Right atrium auricular region (tissue), 2 donors: ENCODE measurements at regions not wholly inside any gene's neighbourhood (a gene's known extent, or its start where the extent isn't known, plus 50 kb on each side); places are given as distances from the start of the nearest gene placed in this dataset.
A peak's percentile ranks its signal among the peaks of the same experiment; 100 is the strongest.

Source experiments
- DNase-seq: peaks from one replicate; pipeline ENCODE4 v3.0.0-alpha.2; 2019; ENCODE audit warnings: low spot score
- H3K27ac ChIP-seq, 2 donors: fragments of 200-600 bp; sonication (generic); 1 replicate in 1 of 2; 2 replicates in 1 of 2; pipeline ENCODE4 v1.5.1; 2016 to 2019
- H3K27me3 ChIP-seq, 2 donors: fragments of 200-600 bp; sonication (generic); one replicate each; pipeline versions ENCODE4 v1.5.1 to v1.6.0; 2017 to 2019
- H3K36me3 ChIP-seq: fragments of 200-600 bp; sonication (generic); one replicate; pipeline ENCODE4 v1.5.1; 2016
- H3K4me1 ChIP-seq, 2 donors: fragments of 200-600 bp; sonication (generic); one replicate each; pipeline versions ENCODE4 v1.5.1 to v1.6.0; 2017 to 2019
- H3K4me3 ChIP-seq, 2 donors: fragments of 200-600 bp; sonication (generic); 1 replicate in 1 of 2; 2 replicates in 1 of 2; pipeline ENCODE4 v1.5.1; 2017 to 2019; ENCODE audit warnings: mild to moderate bottlenecking in 1 of 2, moderate library complexity in 1 of 2
- H3K9me3 ChIP-seq, 2 donors: fragments of 200-600 bp; sonication (generic); one replicate each; pipeline ENCODE4 v1.5.1; 2019
- TF ChIP-seq, protein P1 (sequence below), 2 donors: fragments of 200-600 bp; sonication (generic); IDR thresholded peaks; one replicate each; pipeline ENCODE4 v1.5.1; 2019; ENCODE audit warnings: antibody characterized with exemption in 2 of 2

DNA sequence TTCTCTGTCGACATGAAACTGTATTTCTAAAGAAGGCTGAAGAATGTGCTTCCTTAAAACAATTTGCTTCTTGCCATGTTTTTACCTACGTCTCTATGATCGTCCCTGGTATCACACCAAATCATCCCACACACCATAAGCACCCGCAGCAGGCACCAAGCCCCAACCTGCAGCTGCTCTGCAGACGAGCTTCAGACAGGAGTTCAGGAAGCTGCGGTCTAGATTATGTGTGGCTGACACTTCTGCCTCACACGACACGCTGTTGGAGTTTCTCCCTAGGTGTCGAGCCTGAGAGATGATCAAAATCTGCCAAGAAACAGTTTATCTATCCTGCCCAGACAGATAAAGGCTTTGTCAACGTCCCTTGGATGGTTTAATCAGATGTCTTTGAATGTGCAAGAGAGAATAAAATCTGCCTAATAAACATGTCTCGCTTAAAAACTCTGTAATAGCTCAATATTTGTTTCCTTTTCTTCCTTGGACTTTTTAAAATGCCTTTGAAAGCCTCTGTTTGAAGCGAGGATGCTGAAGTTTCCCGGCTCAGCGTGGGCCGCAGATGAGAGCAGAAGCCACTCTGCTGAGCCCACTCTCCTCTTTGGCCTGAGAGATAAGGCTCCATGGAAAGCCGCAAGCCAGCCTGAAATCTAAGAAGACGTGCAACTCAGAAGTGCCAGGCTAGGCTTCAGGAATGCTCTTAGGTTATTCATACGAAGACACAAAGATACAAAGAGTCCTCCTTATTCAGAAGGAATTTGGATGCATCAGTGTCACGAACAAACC lies 158.3 kb upstream of the PFKP start:
- TF ChIP-seq, protein P1, sequence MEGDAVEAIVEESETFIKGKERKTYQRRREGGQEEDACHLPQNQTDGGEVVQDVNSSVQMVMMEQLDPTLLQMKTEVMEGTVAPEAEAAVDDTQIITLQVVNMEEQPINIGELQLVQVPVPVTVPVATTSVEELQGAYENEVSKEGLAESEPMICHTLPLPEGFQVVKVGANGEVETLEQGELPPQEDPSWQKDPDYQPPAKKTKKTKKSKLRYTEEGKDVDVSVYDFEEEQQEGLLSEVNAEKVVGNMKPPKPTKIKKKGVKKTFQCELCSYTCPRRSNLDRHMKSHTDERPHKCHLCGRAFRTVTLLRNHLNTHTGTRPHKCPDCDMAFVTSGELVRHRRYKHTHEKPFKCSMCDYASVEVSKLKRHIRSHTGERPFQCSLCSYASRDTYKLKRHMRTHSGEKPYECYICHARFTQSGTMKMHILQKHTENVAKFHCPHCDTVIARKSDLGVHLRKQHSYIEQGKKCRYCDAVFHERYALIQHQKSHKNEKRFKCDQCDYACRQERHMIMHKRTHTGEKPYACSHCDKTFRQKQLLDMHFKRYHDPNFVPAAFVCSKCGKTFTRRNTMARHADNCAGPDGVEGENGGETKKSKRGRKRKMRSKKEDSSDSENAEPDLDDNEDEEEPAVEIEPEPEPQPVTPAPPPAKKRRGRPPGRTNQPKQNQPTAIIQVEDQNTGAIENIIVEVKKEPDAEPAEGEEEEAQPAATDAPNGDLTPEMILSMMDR (IDR thresholded peaks at IDR 0.05) = no peak

GRCh38 chr10:2906974-2907373 lies 160.4 kb upstream of the PFKP start:
- no peak overlapping the region for H3K4me3 ChIP-seq
- no peaks in the 10 kb centered on the region for H3K36me3 ChIP-seq
- no peaks in the 10 kb centered on the region for H3K4me1 ChIP-seq
- H3K9me3 ChIP-seq = no peaks in the 10 kb centered on the region
- no peak overlapping the region for H3K27ac ChIP-seq
- TF ChIP-seq, protein P1 (IDR thresholded peaks at IDR 0.05) = no peak
- no peaks in the 10 kb centered on the region for H3K27me3 ChIP-seq
- no peak for DNase-seq

More for the DNA sequence above, 158.3 kb upstream of the PFKP start:
- no peak for DNase-seq
- Histone ChIP-seq H3K27me3 (no peaks in the 10 kb centered on the region), H3K36me3 (no peaks in the 10 kb centered on the region), H3K9me3 (no peaks in the 10 kb centered on the region), H3K4me3 (no peak overlapping the region), H3K27ac (no peak overlapping the region), H3K4me1 (no peaks in the 10 kb centered on the region)

DNA sequence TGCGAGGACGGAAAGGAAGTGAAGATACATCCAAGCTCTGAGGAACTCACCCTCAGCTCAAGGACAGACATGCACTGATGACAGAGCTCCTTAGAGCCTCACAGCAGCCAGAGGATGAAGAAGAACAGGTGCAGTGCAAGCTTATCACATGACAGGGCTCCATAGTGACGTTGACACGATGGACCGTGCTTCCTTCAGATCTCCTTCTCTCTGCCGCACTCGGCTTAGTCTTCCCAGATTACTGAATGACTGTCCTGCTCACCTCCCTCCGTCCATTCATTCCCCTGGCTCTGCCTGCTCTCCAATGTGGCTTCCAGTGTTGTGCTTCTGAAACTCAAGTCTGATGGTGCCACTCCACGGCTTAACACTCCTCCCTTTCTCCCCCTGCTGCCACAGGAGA lies 161.5 kb upstream of the PFKP start:
- no peak for DNase-seq
- H3K27ac ChIP-seq = no peak overlapping the region
- no peak overlapping the region for H3K4me3 ChIP-seq
- H3K27me3 ChIP-seq = no peaks in the 10 kb centered on the region
- H3K36me3 ChIP-seq = no peaks in the 10 kb centered on the region
- H3K9me3 ChIP-seq = no peaks in the 10 kb centered on the region
- TF ChIP-seq, protein P1 (IDR thresholded peaks at IDR 0.05) = no peak
- H3K4me1 ChIP-seq = no peaks in the 10 kb centered on the region

DNA sequence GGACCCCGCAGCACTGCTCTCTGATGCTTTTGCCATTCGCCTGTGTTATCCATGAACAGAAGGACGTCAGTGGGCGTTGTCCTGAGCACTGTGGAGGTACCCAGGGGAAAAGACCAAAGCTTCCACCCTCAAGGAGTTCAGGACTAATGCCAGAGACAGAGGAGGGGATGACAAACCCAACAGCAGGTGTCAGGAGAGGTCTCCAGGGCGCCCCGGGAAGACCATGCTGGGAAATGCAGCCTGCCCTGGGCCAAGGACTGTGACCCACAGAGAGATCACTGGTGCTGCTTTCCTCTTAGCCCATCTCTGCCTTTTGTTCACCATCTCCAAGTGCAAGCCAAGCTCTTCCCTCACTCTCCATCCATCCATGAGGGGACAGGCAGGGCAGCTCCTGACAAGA lies 166.8 kb upstream of the PFKP start:
- H3K4me3 ChIP-seq = no peak overlapping the region
- no peaks in the 10 kb centered on the region for H3K27me3 ChIP-seq
- no peaks in the 10 kb centered on the region for H3K9me3 ChIP-seq
- TF ChIP-seq, protein P1 (IDR thresholded peaks at IDR 0.05) = no peak
- H3K36me3 ChIP-seq = no peaks in the 10 kb centered on the region
- H3K4me1 ChIP-seq = no peaks in the 10 kb centered on the region
- no peak overlapping the region for H3K27ac ChIP-seq
- peak; percentile 16 for DNase-seq

DNA sequence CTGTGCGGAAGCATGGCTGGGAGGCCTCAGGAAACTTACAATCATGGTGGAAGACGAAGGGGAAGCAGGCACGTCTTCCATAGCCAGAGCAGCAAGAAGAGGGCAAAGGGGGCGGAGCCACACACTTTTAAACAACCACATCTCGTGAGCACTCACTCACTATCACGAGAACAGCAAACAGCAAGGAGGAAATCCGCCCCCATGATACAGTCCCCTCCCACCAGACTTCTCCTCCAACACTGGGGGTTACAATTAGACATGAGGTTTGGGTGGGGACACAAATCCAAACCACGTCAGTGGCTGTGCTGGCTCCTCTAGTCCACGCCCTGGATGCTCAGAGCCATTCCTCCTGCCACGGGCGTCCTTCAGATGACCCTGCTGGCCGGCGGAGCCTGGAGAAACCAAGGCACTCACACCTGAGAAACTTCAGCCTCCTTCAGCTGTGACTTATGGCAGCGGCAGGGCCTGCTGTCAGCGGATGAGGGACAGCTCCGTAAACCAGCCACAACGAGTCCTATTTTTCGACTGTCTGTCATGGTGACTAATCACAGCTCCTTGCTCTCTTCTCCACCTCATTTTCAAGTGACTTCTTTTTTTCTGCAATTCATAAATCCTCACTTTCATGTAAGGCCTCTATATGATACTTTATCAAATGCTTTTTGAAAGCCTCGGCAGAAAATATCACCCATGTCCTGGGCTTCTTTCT lies 167.9 kb upstream of the PFKP start:
- peak; percentile 54 for DNase-seq
- Histone ChIP-seq H3K36me3 (no peaks in the 10 kb centered on the region), H3K4me3 (no peak overlapping the region), H3K27ac (no peak overlapping the region), H3K4me1 (no peaks in the 10 kb centered on the region), H3K27me3 (no peaks in the 10 kb centered on the region), H3K9me3 (no peaks in the 10 kb centered on the region)
- TF ChIP-seq, protein P1 (IDR thresholded peaks at IDR 0.05) = no peak
